ENCODE measurements at regions not wholly inside any gene's neighbourhood (a gene's known extent, or its start where the extent isn't known, plus 50 kb on each side); places are given as distances from the start of the nearest gene placed in this dataset.

- DNase-seq (ENCODE audit: low spot score in 2 of 2), result no peak
- no peaks in the 10 kb centered on the region for H3K27me3 ChIP-seq
- H3K4me1 ChIP-seq, result peaks cover 0 to 47% (median 3%) of the 10 kb centered on the region in 4 donors
- H3K9me3 ChIP-seq, result no peaks in the 10 kb centered on the region
- H3K27ac ChIP-seq, result peak overlapping the region in 3 of 4 donors; percentile 13 to 48 (median 42)
- 17 to 29% methylated on average over 6 of the region's 6 CpGs for WGBS, 2 donors
- TF ChIP-seq POLR2A (IDR thresholded peaks at IDR 0.05) (no peak), EP300 (IDR thresholded peaks at IDR 0.05) (no peak), CTCF (IDR thresholded peaks at IDR 0.05) (no peak)
- H3K36me3 ChIP-seq, result no peaks in the 10 kb centered on the region
- no peak overlapping the region for H3K4me3 ChIP-seq
Measured at GRCh38 chr2:204116159-204116792, 179.7 kb downstream of the ICOS start.

GRCh38 chr2:204122425-204122824 is 185.9 kb downstream of the ICOS start:
- H3K4me1 ChIP-seq, result peaks cover 0 to 3% (median 0%) of the 10 kb centered on the region in 4 donors
- no peak for TF ChIP-seq CTCF (IDR thresholded peaks at IDR 0.05)
- TF ChIP-seq POLR2A (IDR thresholded peaks at IDR 0.05), result no peak
- no peak for TF ChIP-seq EP300 (IDR thresholded peaks at IDR 0.05)
- 57 to 69% methylated on average over 4 of the region's 4 CpGs for WGBS, 2 donors
- no peaks in the 10 kb centered on the region for H3K27me3 ChIP-seq
- DNase-seq (ENCODE audit: low spot score in 2 of 2), result no peak
- no peaks in the 10 kb centered on the region for H3K36me3 ChIP-seq
- H3K9me3 ChIP-seq, result no peaks in the 10 kb centered on the region
- no peak overlapping the region for H3K27ac ChIP-seq
- H3K4me3 ChIP-seq, result no peak overlapping the region

- Histone ChIP-seq H3K36me3 (no peaks in the 10 kb centered on the region), H3K27me3 (no peaks in the 10 kb centered on the region), H3K9me3 (no peaks in the 10 kb centered on the region), H3K27ac (no peak overlapping the region), H3K4me1 (no peaks in the 10 kb centered on the region), H3K4me3 (no peak overlapping the region)
- DNase-seq (ENCODE audit: low spot score in 2 of 2), result no peak
- 83 to 92% methylated on average over 3 of the region's 3 CpGs for WGBS, 2 donors
- TF ChIP-seq POLR2A (IDR thresholded peaks at IDR 0.05) (no peak), EP300 (IDR thresholded peaks at IDR 0.05) (no peak), CTCF (IDR thresholded peaks at IDR 0.05) (no peak)
Measured at GRCh38 chr2:204124140-204124750, 187.7 kb downstream of the ICOS start.

- H3K27ac ChIP-seq, result no peak overlapping the region
- WGBS, 2 donors, result 91 to 94% methylated on average over 3 of the region's 3 CpGs
- H3K4me3 ChIP-seq, result no peak overlapping the region
- no peaks in the 10 kb centered on the region for H3K9me3 ChIP-seq
- no peaks in the 10 kb centered on the region for H3K27me3 ChIP-seq
- no peak for TF ChIP-seq POLR2A (IDR thresholded peaks at IDR 0.05)
- H3K36me3 ChIP-seq, result no peaks in the 10 kb centered on the region
- no peaks in the 10 kb centered on the region for H3K4me1 ChIP-seq
- no peak for DNase-seq (ENCODE audit: low spot score in 2 of 2)
Measured at GRCh38 chr2:204126705-204127104, 190.1 kb downstream of the ICOS start.

- 59 to 76% methylated on average over 2 of the region's 2 CpGs for WGBS, 2 donors
- H3K27ac ChIP-seq, result no peak overlapping the region
- no peaks in the 10 kb centered on the region for H3K4me1 ChIP-seq
- no peak overlapping the region for H3K4me3 ChIP-seq
- no peaks in the 10 kb centered on the region for H3K27me3 ChIP-seq
- no peaks in the 10 kb centered on the region for H3K36me3 ChIP-seq
- TF ChIP-seq POLR2A (IDR thresholded peaks at IDR 0.05) (no peak), EP300 (IDR thresholded peaks at IDR 0.05) (no peak), CTCF (IDR thresholded peaks at IDR 0.05) (no peak)
- H3K9me3 ChIP-seq, result no peaks in the 10 kb centered on the region
- no peak for DNase-seq (ENCODE audit: low spot score in 2 of 2)
Measured at GRCh38 chr2:204127238-204127637, 190.7 kb downstream of the ICOS start.
